Tibial nerve (tissue), 4 donors: ENCODE measurements at regions not wholly inside any gene's neighbourhood (a gene's known extent, or its start where the extent isn't known, plus 50 kb on each side); places are given as distances from the start of the nearest gene placed in this dataset.

Source experiments
- EP300 ChIP-seq, 2 donors: sonication (generic); formaldehyde crosslinking; IDR thresholded peaks; one replicate each; pipeline ENCODE4 v1.6.1; 2017; ENCODE audit warnings: antibody characterized with exemption in 2 of 2, mild to moderate bottlenecking in 1 of 2
- TF ChIP-seq, protein P1 (sequence below), 5 experiments: fragments of 200-600 bp in 3 of 5; fragments of 450-650 bp in 2 of 5; sonication (generic) in 3 of 5; IDR thresholded peaks; one replicate each; pipeline ENCODE4 v1.5.1; 2016 to 2019; ENCODE audit warnings: antibody characterized with exemption in 5 of 5, mild to moderate bottlenecking in 3 of 5, moderate library complexity in 2 of 5

DNA sequence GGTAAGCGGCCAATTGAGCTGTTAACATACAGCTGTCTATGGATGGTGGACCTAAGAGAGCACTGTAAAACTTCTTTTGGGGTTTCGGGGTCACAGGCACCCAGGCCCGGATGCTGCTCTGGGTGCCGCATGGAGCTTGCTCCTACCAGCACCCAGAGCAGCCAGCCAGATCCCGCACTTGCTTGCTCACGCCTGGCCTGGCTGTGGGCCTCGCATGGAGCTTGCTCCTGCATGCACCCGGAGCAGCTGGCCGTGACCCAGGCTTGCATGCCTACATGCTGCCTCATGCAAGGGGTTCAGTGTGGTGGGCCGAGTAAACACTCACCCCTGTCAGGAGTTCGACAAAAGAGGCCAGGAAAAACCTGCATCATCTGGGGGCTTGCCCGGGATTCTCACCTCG lies 896.9 kb downstream of the SORCS1 start:
- TF ChIP-seq, protein P1, sequence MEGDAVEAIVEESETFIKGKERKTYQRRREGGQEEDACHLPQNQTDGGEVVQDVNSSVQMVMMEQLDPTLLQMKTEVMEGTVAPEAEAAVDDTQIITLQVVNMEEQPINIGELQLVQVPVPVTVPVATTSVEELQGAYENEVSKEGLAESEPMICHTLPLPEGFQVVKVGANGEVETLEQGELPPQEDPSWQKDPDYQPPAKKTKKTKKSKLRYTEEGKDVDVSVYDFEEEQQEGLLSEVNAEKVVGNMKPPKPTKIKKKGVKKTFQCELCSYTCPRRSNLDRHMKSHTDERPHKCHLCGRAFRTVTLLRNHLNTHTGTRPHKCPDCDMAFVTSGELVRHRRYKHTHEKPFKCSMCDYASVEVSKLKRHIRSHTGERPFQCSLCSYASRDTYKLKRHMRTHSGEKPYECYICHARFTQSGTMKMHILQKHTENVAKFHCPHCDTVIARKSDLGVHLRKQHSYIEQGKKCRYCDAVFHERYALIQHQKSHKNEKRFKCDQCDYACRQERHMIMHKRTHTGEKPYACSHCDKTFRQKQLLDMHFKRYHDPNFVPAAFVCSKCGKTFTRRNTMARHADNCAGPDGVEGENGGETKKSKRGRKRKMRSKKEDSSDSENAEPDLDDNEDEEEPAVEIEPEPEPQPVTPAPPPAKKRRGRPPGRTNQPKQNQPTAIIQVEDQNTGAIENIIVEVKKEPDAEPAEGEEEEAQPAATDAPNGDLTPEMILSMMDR (IDR thresholded peaks at IDR 0.05) = no peak
- no peak for TF ChIP-seq EP300 (IDR thresholded peaks at IDR 0.05)
